ENCODE measurements at regions not wholly inside any gene's neighbourhood (a gene's known extent, or its start where the extent isn't known, plus 50 kb on each side); places are given as distances from the start of the nearest gene placed in this dataset.
"Not testable (repeated sequence)": the region's sequence is repeated elsewhere in the genome, so short reads cannot be mapped to it uniquely, and the experiment has no call there.

GRCh38 chr9:90192465-90192864 lies 450.2 kb downstream of the DIRAS2 start:
- DNase-seq, result not testable (repeated sequence)

GRCh38 chr9:90198956-90199355 lies 443.7 kb downstream of the DIRAS2 start:
- no peak for DNase-seq

DNA sequence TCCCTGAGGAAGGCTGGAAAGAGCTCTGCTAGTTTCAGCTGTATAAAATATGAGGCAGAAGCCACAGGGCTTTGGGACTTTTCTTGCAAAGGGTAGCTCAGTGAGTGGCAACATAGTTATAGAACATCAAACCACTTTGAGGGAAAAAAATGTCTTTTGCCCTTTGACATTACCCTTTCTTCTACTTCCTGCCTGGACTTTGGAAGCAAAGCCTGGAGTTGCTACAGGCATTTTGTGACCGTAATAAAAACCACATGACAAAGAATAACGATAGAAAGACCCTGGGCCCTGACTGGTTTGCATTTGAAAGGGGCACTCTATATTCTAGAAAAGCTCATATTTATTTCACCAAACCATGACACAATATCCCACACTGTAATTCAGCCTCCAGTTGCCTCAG lies 440.9 kb downstream of the DIRAS2 start:
- no peak for DNase-seq

- DNase-seq, result no peak
Measured at GRCh38 chr9:90204128-90204831, 438.3 kb downstream of the DIRAS2 start.

- DNase-seq, result peak; percentile 4
Measured at GRCh38 chr9:90213045-90213444, 429.6 kb downstream of the DIRAS2 start.

GRCh38 chr9:90219548-90220118 lies 423.0 kb downstream of the DIRAS2 start:
- no peak for DNase-seq

- DNase-seq, result not testable (repeated sequence)
Measured at GRCh38 chr9:90221899-90222298, 420.7 kb downstream of the DIRAS2 start.

DNA sequence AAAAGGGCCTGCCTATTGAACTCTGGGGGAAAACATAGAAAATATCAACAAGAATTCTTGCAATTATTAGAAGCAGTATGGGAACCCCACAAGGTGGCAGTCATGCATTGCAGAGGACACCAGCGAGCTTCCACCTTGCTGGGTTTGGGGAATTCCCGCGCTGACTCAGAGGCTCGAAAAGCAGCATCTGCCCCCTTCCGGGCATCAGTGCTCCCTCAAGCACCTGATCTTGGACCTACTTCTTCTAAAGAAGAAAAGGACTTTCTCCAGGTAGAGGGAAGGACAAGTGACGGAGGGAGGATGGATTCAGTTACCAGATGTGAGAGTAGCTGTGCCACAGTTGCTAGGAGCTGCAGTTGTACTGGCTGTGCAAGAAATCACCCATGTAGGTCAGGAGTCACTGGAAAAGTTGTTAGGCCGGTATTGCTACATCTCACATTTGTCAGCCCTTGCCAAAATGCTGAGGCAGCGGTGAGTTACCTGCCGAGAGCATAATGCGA lies 415.7 kb downstream of the DIRAS2 start:
- DNase-seq, result peak; percentile 35

- not testable (repeated sequence) for DNase-seq
Measured at GRCh38 chr9:90233081-90233480, 409.5 kb downstream of the DIRAS2 start.

DNA sequence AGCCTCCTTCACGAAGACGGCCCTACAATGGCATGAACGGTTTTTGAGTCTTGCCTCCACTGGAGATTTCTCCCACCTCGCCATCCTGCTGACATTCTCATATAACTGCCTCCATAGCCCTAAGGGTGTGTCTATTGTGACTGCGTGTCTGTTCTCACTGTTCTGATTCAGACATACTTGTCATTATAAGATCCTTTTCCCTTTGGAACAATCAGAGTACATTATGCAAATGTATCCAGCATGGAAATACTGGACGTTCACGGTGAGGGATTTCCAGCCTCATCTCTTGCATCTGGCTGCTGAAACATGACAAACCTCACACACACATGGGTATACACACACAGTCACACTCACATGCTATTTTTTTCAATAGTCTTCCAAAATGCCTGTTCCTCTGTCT lies 402.1 kb downstream of the DIRAS2 start:
- no peak for DNase-seq

DNA sequence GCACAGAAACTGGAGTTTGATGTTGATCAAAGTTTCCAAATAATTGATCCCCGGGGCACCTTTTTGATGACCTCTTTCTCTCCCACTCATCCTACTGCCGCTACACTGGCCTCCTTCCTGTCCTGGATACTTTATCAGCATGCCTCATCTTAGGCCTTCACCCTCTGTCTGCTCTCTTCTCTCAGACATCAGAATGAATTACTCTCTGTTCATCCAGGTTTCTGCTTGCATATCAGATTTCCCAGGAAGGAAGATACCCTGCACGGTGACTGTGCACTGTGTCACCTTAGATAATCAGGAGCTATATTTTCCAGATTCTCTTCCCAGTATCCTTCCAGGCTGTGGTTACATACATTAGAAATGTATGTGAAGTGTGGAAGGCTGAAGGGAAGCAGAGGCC lies 397.0 kb downstream of the DIRAS2 start:
- DNase-seq, result no peak

GRCh38 chr9:90249094-90249493 lies 393.5 kb downstream of the DIRAS2 start:
- DNase-seq, result no peak

- no peak for DNase-seq
Measured at GRCh38 chr9:90251316-90251715, 391.3 kb downstream of the DIRAS2 start.

GRCh38 chr9:90256345-90256744 lies 386.3 kb downstream of the DIRAS2 start:
- no peak for DNase-seq

DNA sequence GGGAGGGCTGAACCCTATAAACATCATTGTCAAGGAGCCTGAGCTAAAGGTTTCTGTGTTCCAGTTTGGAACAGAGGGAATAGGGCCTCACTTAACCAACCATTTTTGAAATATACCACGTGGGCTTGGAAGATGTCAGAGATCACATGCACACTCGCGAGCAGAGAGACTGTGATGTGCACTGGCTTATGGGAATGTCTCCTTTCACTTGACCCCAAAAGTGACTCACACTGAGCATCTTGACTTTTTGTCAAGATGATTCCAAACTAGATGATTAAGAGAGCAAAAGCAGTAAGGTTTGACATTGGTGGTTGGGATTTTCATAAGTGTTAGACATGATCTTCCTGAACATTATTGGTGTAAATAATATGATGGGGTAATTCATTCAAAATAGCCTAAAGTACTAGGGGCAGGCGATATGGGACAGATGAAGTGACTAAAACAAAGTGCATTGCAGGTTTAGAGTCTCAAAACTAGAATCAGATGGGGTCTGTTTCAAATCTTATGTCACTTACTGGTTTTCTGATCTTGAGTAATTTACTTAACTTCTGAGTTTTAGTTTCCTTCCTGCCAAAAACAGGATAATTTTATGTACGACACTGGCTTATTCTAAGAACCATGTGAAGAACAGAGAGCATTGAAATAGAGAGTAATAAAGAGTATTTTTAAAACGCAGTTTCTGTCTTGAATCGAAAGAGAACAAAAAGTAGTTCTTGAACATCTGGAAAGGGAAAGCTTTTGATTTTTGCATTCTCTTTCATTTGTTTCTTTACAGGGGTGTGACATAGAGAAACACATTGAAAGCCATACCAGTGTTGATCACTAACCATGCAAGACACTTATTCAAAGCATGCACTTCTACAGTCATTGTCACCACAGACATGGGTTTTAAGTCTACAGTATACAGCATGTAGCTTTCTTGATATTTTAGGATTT lies 383.0 kb downstream of the DIRAS2 start:
- no peak for DNase-seq

GRCh38 chr9:90261698-90262097 lies 380.9 kb downstream of the DIRAS2 start:
- DNase-seq, result no peak

- DNase-seq, result no peak
Measured at GRCh38 chr9:90268613-90269012, 374.0 kb downstream of the DIRAS2 start.

- DNase-seq, result no peak
Measured at GRCh38 chr9:90271707-90272106, 370.9 kb downstream of the DIRAS2 start.

DNA sequence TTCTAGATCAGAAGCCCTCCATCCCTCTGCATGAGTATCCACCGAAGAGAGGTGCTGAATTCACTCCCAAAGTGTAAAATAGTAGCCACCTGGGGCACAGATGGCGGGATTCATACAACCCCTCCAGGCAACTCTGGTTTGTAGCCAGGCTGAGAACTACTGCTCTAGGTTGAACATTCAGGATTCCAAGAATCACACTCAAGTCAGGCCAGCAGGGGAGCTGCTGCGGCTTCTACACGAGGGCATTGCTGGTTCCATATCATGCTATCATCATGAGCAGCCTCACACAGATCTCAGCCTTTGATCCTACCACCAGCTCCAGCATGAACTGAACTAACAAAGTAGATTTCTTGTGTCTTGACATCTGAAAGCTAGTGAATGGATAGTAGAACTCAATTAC lies 367.9 kb downstream of the DIRAS2 start:
- DNase-seq, result no peak

DNA sequence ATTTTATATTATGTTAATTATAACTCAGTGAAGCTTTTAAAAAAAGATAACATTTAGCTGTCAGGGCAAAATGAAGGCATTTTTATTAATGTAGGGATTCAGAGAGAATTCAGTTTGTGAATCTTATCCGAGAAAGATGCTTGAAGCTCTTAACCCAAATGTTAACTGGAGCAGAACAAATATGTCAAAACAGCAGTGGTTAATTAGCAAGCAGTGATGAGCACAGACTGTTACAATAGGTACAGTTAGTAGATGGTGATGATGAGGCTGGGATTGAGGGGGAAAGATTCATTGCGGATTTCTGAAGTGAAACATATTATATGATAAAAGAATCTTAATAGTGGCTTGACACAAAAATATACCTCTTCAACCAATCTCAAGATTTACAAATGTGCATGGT lies 356.7 kb downstream of the DIRAS2 start:
- no peak for DNase-seq

DNA sequence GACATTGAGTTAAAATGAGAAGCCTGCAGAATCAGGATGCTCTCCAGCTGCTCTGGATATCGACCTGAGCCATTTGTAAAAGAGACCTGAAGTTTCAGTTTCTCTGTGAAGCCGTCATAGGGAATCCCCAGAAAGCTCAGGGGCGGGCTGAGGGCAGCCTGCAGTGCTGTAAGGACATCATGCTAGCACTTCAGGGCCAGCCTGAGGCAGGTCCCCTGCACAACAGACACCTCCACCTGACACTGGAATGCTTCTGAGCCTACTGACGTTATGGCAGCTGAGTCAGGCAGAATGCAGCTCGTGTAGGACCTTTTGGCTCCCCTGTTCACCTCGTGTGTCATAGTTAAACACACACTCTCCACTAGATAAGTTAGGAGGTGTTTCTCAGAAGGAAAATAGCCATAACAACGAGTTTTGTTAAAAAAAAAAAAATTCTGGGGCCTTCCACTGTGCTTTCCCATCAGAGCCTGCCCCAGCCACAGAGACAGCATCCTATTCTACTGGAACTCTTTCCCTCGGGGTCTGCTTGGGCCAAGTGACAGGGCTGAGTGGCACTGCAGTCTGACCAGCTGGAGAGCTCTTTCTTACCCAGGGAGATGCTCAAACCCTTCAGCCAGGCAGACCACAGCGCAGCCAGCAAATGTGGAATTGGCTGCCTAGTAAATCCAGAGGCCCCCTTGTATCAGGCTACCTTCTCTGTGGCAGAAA lies 354.9 kb downstream of the DIRAS2 start:
- DNase-seq, result no peak

DNA sequence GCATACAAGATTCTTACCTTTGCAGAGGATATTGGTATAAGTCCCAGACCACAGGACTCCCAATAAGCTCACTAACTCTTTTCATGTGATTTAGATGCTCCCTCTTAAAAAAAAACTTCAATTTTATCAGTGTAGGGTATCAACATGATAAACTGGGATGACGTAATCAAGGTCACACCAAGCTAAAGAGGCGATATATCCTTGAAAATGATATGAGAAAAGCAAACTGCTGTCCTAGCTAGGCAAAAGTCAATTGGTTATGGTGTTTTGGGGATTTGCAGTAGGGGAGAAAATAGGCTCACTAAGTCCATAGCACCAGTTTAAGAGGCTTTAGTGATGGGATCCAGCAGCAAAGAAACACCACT lies 354.4 kb downstream of the DIRAS2 start:
- no peak for DNase-seq

Measured in midbrain (tissue), 1 donor.